ENCODE measurements at regions not wholly inside any gene's neighbourhood (a gene's known extent, or its start where the extent isn't known, plus 50 kb on each side); places are given as distances from the start of the nearest gene placed in this dataset.

- DNase-seq (ENCODE audit: low read depth), result no peak
Observed at GRCh38 chr16:59729613-59730012, 995.5 kb upstream of the GOT2 start.

DNA sequence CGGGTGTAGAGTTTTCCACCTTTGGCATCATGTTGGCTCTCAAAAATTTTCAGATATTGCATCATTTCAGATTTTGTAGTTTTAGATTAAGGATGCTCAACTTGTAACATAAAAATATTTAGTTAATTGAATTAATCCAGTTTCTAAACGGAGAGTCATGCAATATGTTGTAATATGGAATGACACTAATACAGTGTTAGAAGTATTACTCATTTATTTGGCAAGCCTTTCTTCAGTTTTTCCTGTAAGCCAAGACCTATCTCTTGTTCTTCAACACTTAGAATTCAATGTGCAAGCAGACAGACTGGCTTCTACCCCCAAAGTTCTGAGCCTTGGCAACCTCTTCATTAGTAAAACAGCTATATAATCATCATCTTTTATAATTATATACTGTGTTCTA is 985.0 kb upstream of the GOT2 start:
- no peak for DNase-seq (ENCODE audit: low read depth)

DNA sequence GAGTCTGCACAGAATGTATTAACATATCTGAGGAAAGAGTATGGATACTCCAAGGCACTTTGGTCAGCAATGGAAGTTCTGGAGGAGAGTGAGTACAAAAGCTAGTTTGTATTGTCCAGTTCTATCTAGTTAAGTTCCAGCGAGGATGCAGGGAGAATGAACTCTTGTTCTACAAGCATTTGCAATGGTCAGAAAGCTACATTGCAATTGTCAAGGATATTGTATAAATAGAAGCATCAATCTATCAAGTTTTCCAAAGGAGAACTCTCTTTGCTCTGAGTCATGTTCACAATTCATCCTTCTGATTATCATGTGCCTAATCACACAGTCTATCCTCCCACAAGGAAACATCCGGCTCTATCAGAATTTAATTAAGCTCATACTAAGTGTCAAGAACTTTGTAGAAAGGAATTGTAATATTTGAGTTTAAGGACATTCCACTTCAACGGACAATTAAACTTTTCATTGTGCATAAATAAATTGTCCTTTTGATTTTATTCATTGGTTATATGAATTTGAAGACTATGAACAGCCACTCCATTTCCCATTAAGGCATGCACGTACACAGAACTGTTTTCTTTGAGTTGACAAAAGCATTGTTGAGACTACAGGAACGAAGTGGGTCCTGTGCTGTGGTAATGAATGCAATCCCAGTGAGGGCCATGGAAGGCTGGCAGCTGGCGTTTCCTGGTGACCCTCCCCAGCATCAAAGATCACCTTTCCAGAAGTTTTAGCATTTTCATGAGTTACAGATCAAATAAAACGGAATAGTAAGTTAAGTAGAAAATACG is 973.5 kb upstream of the GOT2 start:
- no peak for DNase-seq (ENCODE audit: low read depth)

- DNase-seq (ENCODE audit: low read depth), result no peak
Observed at GRCh38 chr16:59701963-59702930, 968.1 kb upstream of the GOT2 start.

GRCh38 chr16:59699786-59700185 is 965.7 kb upstream of the GOT2 start:
- DNase-seq (ENCODE audit: low read depth), result no peak

DNA sequence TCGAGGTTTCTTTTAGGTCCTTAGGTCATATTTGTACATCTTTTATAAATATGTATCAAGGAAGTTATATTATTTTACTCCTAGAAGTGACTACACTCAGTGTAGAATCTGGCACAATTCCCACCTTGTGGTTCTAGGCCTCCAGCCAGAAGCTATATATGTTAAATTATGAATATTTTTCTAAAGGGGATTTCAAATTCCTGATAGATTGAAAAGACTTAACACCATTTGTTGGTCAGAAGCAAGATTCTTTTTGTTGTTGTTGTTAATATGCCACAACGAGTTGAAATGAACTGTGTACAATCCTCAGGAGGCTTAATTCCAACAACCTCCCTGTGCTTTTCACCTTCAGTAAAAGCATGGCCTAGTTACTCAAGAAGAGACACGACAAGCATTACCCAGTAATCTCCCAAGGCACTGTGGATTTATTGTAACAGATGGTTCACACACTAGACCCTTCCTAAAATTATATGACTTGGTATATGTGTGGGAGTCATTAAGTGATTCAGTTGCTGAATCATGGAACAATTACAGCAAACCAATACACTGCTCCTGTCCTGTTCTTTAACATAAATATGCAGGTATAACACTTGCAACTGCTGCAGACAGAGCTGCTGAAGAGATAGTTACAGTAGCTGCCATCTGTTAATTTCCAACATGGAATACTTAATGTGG is 964.4 kb upstream of the GOT2 start:
- DNase-seq (ENCODE audit: low read depth), result no peak

DNA sequence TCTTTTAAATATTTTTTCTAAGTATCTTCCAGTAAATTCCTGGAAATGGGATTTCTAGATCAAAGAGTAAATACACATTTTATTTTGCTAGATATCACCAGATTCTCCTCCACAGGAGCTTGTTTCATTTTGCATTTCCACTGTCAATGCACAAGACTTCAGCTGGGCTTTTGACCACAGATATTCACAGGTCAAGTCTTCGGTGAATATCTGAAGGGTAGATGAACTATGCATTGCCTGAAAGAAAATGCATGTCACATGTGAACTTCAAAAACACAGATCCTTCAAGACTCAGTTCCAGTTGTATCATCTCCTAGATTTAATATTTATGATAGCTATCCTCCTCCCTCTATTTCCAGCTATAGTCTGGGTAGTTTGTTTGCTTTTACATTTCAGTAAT is 963.6 kb upstream of the GOT2 start:
- DNase-seq (ENCODE audit: low read depth), result no peak

- DNase-seq (ENCODE audit: low read depth), result no peak
Observed at GRCh38 chr16:59697236-59697635, 963.1 kb upstream of the GOT2 start.

- DNase-seq (ENCODE audit: low read depth), result no peak
Observed at GRCh38 chr16:59696495-59696894, 962.4 kb upstream of the GOT2 start.

- no peak for DNase-seq (ENCODE audit: low read depth)
Observed at GRCh38 chr16:59690216-59690615, 956.1 kb upstream of the GOT2 start.

DNA sequence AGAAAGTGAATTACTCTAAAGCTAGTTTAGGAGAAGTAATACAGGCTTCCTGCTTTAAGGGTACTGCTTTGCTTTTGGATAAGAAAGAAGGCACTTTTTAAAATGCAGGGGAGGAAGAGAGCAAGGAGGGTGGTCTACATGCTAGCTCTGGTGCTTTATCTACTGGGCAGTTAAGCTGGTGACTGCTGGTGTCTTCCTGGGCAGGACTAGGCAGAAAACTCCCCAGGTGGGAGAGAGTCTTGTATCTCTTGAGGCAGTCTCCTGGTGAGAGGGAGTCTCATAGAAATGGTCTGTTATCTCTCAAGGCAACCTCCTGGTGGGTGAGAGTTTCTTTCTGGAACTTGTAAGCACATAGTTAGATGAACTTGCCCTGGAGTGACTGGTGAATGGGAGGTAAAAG is 953.9 kb upstream of the GOT2 start:
- DNase-seq (ENCODE audit: low read depth), result no peak

DNA sequence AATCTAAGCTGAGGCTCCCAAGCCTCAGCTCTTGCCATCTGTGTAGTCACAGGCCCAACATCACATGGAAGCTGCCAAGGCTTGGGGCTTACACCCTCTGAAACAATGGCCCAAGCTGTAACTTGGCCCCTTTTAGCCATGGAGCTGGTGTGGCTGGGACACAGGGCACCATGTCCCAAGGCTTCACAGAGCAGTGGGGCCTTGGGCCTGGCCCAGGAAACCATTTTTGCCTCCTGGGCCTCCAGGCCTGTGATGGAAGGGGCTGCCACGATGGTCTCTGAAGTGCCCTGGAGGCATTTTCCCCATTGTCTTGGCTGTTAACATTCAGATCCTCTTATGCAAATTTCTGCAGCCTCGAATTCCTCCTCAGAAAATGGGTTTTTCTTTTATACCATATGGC is 952.3 kb upstream of the GOT2 start:
- DNase-seq (ENCODE audit: low read depth), result no peak

DNA sequence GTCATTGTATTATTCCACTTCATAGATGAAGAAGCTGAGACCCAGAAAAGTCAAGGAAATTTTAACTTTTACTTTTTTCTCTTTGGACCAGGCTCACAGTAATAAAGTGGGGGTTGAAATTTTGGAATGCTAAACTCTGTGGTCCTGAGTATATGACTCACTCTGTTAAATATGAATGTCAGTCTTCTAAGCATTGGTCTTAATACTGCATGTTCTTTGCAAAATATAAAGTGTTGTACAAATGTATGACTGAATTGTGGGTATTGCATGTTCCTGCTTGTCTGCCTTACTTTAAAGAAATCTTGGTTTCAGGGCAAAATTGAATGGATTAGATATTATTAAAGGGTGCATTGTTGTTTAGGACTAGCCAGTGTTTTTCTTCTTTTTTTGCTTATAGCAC is 950.8 kb upstream of the GOT2 start:
- DNase-seq (ENCODE audit: low read depth), result no peak

DNA sequence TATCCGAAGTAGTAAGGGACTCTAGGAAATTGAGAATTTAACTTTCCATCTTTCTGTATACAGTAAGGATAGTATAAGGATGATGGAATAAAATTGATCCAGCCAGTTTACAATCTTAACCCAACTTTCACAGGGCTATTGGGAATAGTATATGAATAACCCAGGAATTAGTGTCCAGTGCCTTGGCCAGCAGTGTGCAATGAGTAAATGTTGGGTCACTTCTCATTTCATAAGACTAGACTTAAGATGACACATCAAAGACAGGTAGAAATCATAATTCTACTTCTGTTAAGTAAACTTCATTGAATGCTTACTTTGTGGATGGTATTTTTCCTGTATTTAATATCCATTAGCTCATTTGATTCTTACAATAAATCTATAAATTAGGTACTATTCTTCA is 949.6 kb upstream of the GOT2 start:
- no peak for DNase-seq (ENCODE audit: low read depth)

DNA sequence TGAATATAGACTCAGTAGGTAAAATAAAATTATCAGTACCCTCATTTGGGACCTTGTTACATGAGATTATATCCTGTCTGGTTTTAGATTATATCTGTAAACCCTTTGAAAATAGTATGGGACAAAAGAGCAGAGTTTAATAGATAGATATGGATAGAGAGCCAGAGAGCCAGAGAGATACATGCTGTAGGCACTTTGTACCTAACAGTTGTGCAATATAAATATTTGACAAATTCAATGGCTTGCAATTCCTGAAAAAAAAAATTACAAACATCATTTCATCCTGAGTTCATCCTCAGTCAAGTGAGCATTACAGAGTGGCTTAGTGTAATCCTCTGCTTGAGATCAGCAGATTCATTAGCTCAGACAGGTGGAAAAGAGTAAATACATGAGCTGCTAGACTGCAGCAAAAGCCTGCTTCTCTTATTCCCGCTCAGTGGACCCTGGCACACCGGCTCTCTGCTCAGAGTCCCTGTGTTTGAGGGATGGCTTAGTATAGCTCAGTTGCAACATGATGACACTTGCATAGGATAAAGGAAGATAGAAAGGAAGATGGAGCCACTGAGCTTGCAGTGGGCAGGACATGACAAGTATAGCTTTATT is 931.6 kb upstream of the GOT2 start:
- DNase-seq (ENCODE audit: low read depth), result no peak

- DNase-seq (ENCODE audit: low read depth), result no peak
Observed at GRCh38 chr16:59658572-59658971, 924.5 kb upstream of the GOT2 start.

DNA sequence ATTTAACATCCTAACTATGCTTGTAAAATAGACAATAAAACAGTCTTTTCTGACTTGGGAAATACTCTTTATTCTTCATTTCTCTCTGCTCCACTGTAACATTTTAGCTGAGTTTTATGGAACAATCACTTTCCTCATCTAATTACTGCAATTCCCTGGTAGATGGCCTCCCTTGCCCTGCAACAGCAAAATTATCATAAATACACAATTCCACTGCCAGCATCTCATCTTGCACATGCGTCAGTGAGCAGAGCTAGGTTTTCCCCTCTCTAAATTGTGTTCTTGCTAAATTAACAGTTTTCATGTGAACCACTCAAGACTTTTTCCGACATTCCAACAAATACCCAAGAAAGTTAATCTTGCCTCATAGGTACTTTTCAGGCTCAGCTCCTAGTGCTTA is 920.9 kb upstream of the GOT2 start:
- DNase-seq (ENCODE audit: low read depth), result no peak

- DNase-seq (ENCODE audit: low read depth), result no peak
Observed at GRCh38 chr16:59654455-59654854, 920.3 kb upstream of the GOT2 start.

DNA sequence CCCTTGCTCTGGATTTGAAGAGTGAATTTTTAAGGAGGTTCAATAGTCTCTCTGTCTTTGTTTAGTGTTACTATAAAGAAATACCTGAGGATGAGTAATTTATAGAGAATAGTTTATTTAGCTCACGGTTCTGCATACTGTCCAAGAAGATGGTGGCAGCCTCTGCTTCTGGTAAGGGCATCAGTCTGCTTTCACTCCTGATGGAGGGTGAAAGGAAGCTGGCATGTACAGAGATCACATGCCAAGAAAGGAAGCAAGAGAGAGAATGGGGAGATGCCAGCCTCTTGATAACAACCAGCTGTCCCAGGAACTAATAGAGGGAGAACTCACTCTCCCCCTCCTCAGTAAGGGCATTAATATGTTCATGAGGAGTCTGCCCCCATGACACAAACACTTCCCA is 917.5 kb upstream of the GOT2 start:
- no peak for DNase-seq (ENCODE audit: low read depth)

GRCh38 chr16:59645194-59645593 is 911.1 kb upstream of the GOT2 start:
- no peak for DNase-seq (ENCODE audit: low read depth)

DNA sequence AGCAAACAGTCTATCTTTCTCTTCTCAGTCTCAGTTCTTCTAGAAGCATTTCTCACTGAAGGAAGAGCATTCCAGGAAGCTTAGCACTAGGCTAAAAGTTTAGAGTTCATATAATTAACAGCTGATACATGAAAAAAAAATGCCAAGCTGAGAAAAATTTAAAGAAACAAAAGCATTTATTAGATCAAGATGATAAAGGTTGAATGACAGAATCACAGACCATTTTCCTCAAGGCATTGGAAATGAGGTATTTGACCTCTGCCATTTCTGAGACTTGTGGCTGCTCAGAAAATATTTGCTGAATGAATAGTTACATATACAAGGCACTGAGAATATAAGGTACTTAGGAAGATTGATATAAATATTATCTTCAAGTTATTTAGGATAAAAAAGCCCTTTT is 901.6 kb upstream of the GOT2 start:
- DNase-seq (ENCODE audit: low read depth), result peak; percentile 24

DNA sequence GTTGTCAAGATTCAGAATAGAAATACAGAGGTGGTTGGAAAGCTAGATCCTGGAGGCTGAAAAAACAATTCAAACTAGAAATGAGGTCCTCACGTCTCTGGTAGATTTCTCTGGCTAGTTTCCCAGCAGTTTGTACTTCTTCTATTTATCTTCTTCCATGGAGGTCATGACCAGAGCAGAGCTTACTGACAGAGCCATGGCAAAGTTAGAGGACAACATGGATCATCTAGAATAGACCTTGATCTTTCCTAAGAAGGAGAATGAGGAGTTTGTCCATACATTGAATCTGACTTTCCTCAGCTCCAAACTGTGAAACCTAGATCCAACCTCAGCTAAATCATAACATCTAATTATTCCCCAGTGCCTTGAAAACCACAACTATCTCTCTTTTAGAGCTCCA is 900.8 kb upstream of the GOT2 start:
- no peak for DNase-seq (ENCODE audit: low read depth)
